DND-41 (cell line): ENCODE measurements at regions not wholly inside any gene's neighbourhood (a gene's known extent, or its start where the extent isn't known, plus 50 kb on each side); places are given as distances from the start of the nearest gene placed in this dataset.

Source experiments
- ATAC-seq: fragments of 200-7000 bp; cut with Tn5 transposase; 3 replicates; pipeline ENCODE4 v1.9.1; 2021; ENCODE audit warnings: low read depth; ENCODE audit not compliant: insufficient read depth
- DNase-seq: peaks from one replicate; pipeline ENCODE4 v3.0.0-alpha.2; 2020
- H2AFZ ChIP-seq: 2 replicates; pipeline ENCODE4 v1.6.0; 2012; ENCODE audit warnings: low read depth, low read length
- H3K27ac ChIP-seq: 2 replicates; pipeline ENCODE4 v1.5.1; 2012; ENCODE audit warnings: low read length, inconsistent platforms
- H3K27me3 ChIP-seq: fragments of 200-600 bp; sonication (generic); 2 replicates; pipeline ENCODE4 v1.6.0; 2012; ENCODE audit warnings: low read length, mild to moderate bottlenecking, inconsistent platforms; ENCODE audit not compliant: insufficient read depth, poor library complexity
- H3K36me3 ChIP-seq: 2 replicates; pipeline ENCODE4 v1.5.1; 2012; ENCODE audit warnings: low read length, inconsistent platforms; ENCODE audit not compliant: insufficient read depth
- H3K4me1 ChIP-seq: 2 replicates; pipeline ENCODE4 v1.5.1; 2012; ENCODE audit warnings: mild to moderate bottlenecking, low read length; ENCODE audit not compliant: insufficient read depth
- H3K4me2 ChIP-seq: 2 replicates; pipeline ENCODE4 v1.6.0; 2012; ENCODE audit warnings: mild to moderate bottlenecking, moderate library complexity, low read length, inconsistent platforms; ENCODE audit not compliant: insufficient read depth
- H3K4me3 ChIP-seq, 2 experiments: fragments of 200-600 bp in 1 of 2; shearing (Covaris generic) in 1 of 2; 2 replicates each; pipeline ENCODE4 v1.5.1; 2012 to 2016; ENCODE audit warnings: inconsistent platforms in 2 of 2, low read length in 2 of 2, mild to moderate bottlenecking in 2 of 2, low read depth in 1 of 2, moderate library complexity in 1 of 2
- H3K79me2 ChIP-seq: 2 replicates; pipeline ENCODE4 v1.6.0; 2012; ENCODE audit warnings: low read length, inconsistent platforms; ENCODE audit not compliant: insufficient read depth
- H3K9ac ChIP-seq: 2 replicates; pipeline ENCODE4 v1.6.0; 2012; ENCODE audit warnings: low read depth, mild to moderate bottlenecking, inconsistent platforms, low read length, moderate library complexity
- H3K9me3 ChIP-seq: 2 replicates; pipeline ENCODE4 v1.5.1; 2012; ENCODE audit warnings: low read length, moderate library complexity, mild to moderate bottlenecking, inconsistent platforms; ENCODE audit not compliant: insufficient read depth, severe bottlenecking
- H4K20me1 ChIP-seq: 2 replicates; pipeline ENCODE4 v1.6.0; 2012; ENCODE audit warnings: low read length; ENCODE audit not compliant: insufficient read depth
- EZH2 ChIP-seq: IDR thresholded peaks from 3 replicates; pipeline ENCODE4 v1.6.1; 2012; ENCODE audit warnings: borderline replicate concordance, low read depth, mild to moderate bottlenecking, moderate library complexity, low read length, inconsistent platforms; ENCODE audit not compliant: severe bottlenecking
- TF ChIP-seq, protein P1 (sequence below): IDR thresholded peaks from 2 replicates; pipeline ENCODE4 v1.5.1; 2012; ENCODE audit warnings: borderline replicate concordance, low read length, moderate library complexity, mild to moderate bottlenecking; ENCODE audit not compliant: poor library complexity, severe bottlenecking; ENCODE audit errors: extremely low read depth

DNA sequence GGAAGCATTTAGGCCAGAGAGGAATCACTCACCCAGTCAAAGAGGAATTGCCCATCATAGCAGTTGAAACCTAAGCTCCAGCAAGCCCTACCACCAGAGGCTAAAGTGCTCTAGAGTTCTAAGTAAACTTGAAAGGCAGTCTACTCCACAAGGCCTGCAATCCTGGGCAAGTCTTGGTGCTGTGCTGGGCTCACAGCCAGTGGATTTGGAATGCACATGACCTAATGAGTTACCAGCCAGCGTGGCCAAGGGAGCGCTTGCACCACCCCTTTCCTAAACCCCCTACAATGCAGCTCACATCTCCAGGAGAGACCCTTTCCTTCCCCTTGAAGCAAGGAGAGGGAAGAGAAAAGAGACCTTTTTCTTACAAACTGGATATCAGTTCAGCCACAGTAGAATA, 445.7 kb downstream of the GASK1B start:
- no peak overlapping the region for H3K4me3 ChIP-seq
- ATAC-seq (no peak), DNase-seq (no peak)
- no peaks in the 10 kb centered on the region for H3K9me3 ChIP-seq
- no peaks in the 10 kb centered on the region for H3K79me2 ChIP-seq
- TF ChIP-seq, protein P1, sequence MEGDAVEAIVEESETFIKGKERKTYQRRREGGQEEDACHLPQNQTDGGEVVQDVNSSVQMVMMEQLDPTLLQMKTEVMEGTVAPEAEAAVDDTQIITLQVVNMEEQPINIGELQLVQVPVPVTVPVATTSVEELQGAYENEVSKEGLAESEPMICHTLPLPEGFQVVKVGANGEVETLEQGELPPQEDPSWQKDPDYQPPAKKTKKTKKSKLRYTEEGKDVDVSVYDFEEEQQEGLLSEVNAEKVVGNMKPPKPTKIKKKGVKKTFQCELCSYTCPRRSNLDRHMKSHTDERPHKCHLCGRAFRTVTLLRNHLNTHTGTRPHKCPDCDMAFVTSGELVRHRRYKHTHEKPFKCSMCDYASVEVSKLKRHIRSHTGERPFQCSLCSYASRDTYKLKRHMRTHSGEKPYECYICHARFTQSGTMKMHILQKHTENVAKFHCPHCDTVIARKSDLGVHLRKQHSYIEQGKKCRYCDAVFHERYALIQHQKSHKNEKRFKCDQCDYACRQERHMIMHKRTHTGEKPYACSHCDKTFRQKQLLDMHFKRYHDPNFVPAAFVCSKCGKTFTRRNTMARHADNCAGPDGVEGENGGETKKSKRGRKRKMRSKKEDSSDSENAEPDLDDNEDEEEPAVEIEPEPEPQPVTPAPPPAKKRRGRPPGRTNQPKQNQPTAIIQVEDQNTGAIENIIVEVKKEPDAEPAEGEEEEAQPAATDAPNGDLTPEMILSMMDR = no peak
- no peak for TF ChIP-seq EZH2
- H3K36me3 ChIP-seq = no peaks in the 10 kb centered on the region
- no peaks in the 10 kb centered on the region for H3K27me3 ChIP-seq
- H3K27ac ChIP-seq = no peak overlapping the region
- no peak overlapping the region for H2AFZ ChIP-seq
- H3K4me1 ChIP-seq = no peaks in the 10 kb centered on the region
- H4K20me1 ChIP-seq = no peaks in the 10 kb centered on the region
- no peak overlapping the region for H3K9ac ChIP-seq
- H3K4me2 ChIP-seq = no peak overlapping the region

DNA sequence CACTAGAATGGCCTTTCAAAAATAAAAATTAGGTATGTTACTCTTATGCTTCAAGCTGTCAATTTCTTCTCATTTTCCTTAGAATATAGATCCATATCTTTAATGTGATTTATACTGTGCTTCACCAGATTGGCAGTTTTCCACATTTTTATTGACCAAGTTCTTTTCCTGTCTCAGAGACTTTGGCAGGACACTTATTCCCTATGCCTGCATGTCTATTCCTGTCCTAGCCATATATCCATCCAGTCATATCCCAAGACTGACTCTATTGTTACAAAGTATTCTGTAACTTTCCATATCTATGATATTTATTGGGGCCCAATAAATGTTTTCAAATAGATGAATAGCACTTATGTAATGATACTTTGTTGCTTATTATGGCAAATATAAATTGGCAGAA, 450.7 kb downstream of the GASK1B start:
- H3K36me3 ChIP-seq = no peaks in the 10 kb centered on the region
- H3K27ac ChIP-seq = no peak overlapping the region
- no peak overlapping the region for H3K4me2 ChIP-seq
- no peaks in the 10 kb centered on the region for H3K9me3 ChIP-seq
- H4K20me1 ChIP-seq = no peaks in the 10 kb centered on the region
- H3K4me1 ChIP-seq = no peaks in the 10 kb centered on the region
- H3K79me2 ChIP-seq = no peaks in the 10 kb centered on the region
- no peak for ATAC-seq
- no peaks in the 10 kb centered on the region for H3K27me3 ChIP-seq
- no peak overlapping the region for H3K4me3 ChIP-seq
- DNase-seq = no peak
- TF ChIP-seq, protein P1 = no peak
- no peak for TF ChIP-seq EZH2
- H3K9ac ChIP-seq = no peak overlapping the region
- no peak overlapping the region for H2AFZ ChIP-seq

DNA sequence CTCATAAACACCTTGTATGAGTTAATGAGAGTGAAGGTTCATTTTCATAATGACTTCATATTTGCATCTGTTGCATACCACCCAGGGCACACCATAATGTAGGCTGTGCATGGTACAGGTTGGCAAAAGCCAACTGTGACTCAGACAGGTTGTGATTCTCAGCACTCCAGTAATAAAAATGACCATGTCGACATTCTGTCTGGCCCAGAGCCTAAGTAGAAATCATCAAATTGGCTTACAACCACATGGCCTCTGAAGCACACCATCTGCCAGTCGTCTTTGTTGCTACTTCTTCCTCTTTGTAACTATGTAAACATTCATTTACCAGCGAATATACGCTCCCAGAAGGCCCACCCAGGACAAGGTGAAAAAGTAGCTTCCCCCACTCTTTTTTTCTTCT, 459.5 kb downstream of the GASK1B start:
- H3K27ac ChIP-seq = no peak overlapping the region
- no peak overlapping the region for H3K4me3 ChIP-seq
- no peaks in the 10 kb centered on the region for H3K79me2 ChIP-seq
- H2AFZ ChIP-seq = no peak overlapping the region
- H3K36me3 ChIP-seq = no peaks in the 10 kb centered on the region
- no peak overlapping the region for H3K9ac ChIP-seq
- no peaks in the 10 kb centered on the region for H3K27me3 ChIP-seq
- no peaks in the 10 kb centered on the region for H4K20me1 ChIP-seq
- no peaks in the 10 kb centered on the region for H3K9me3 ChIP-seq
- DNase-seq (no peak), ATAC-seq (no peak)
- H3K4me1 ChIP-seq = no peaks in the 10 kb centered on the region
- TF ChIP-seq EZH2 = no peak
- TF ChIP-seq, protein P1 = no peak
- H3K4me2 ChIP-seq = no peak overlapping the region

DNA sequence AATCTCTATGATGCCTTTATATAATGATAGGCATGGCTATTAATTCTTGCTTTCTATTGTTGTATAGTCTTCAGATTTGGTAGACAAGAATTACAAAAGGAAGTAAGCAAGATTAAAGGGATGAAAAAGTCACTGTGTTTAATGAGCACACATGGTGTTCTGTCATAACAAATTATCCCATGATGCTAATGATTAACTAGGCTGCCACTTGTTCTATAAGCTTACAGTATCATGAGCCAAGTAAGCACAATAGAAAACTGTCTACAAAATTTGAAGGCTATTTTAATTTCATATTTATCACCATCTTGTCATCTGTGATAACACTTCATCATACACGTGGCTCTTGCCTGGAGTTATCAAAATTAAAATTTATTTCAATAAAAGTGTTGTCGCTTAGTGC, 466.7 kb downstream of the GASK1B start:
- Histone ChIP-seq H3K4me3 (no peak overlapping the region), H3K27me3 (no peaks in the 10 kb centered on the region), H4K20me1 (no peaks in the 10 kb centered on the region), H3K4me1 (no peaks in the 10 kb centered on the region), H3K9me3 (no peaks in the 10 kb centered on the region), H3K79me2 (no peaks in the 10 kb centered on the region), H3K9ac (no peak overlapping the region), H2AFZ (no peak overlapping the region), H3K36me3 (no peaks in the 10 kb centered on the region), H3K27ac (no peak overlapping the region), H3K4me2 (no peak overlapping the region)
- ATAC-seq (no peak), DNase-seq (no peak)
- TF ChIP-seq, protein P1 = no peak
- no peak for TF ChIP-seq EZH2
